Panc1 (cell line): ENCODE measurements at regions not wholly inside any gene's neighbourhood (a gene's known extent, or its start where the extent isn't known, plus 50 kb on each side); places are given as distances from the start of the nearest gene placed in this dataset.

Experiments used
- ATAC-seq: fragments of 200-7000 bp; cut with Tn5 transposase; 2 replicates; pipeline ENCODE4 v1.9.1; 2020; ENCODE audit warnings: mild to moderate bottlenecking, moderate library complexity
- BruUV-seq: library from RNA; stranded (reverse); fragments of 400-500 nt; replicated peaks from 2 replicates; lab custom pipeline; 2021; lab: Mats Ljungman, UMichigan
- CTCF ChIA-PET: fragments of 300-600 bp; sonication (Branson Sonifier 250); formaldehyde crosslinking; loops from one replicate; lab custom pipeline; 2022; ENCODE audit warnings: antibody characterized with exemption; lab: Charles Lee
- POLR2A ChIA-PET: fragments of 300-600 bp; sonication (Branson Sonifier 250); formaldehyde crosslinking; loops from one replicate; lab custom pipeline; 2022; ENCODE audit warnings: antibody characterized with exemption; lab: Charles Lee
- DNase-seq: peaks from one replicate; pipeline ENCODE4 v3.0.0-alpha.2; 2010; ENCODE audit warnings: low read depth, low spot score
- H3K27ac ChIP-seq: 2 replicates; pipeline ENCODE4 v1.5.1; 2011; ENCODE audit warnings: mild to moderate bottlenecking, low read length, inconsistent platforms
- H3K27me3 ChIP-seq: fragments of 200-500 bp; sonication (Bioruptor generic); 2 replicates; pipeline ENCODE4 v1.6.0; 2014; ENCODE audit warnings: low read length, inconsistent platforms; ENCODE audit not compliant: control insufficient read depth, insufficient read depth
- H3K36me3 ChIP-seq: fragments of 200-500 bp; sonication (Bioruptor generic); 2 replicates; pipeline ENCODE4 v1.5.1; 2014; ENCODE audit warnings: inconsistent platforms, mild to moderate bottlenecking, low read length, moderate library complexity; ENCODE audit not compliant: control insufficient read depth, insufficient read depth
- H3K4me1 ChIP-seq: 2 replicates; pipeline ENCODE4 v1.5.1; 2011; ENCODE audit warnings: inconsistent platforms, mild to moderate bottlenecking, low read length, moderate library complexity; ENCODE audit not compliant: control insufficient read depth, insufficient read depth
- H3K4me3 ChIP-seq, 2 experiments: 2 replicates each; pipeline ENCODE4 v1.5.1; 2011 to 2012; ENCODE audit warnings: low read depth in 2 of 2, low read length in 2 of 2, mild to moderate bottlenecking in 2 of 2, inconsistent platforms in 1 of 2, moderate library complexity in 1 of 2
- H3K9me3 ChIP-seq: fragments of 200-500 bp; sonication (Bioruptor generic); 2 replicates; pipeline ENCODE4 v1.5.1; 2014; ENCODE audit warnings: low read depth, mild to moderate bottlenecking, inconsistent platforms, low read length, moderate library complexity; ENCODE audit not compliant: control insufficient read depth, insufficient read depth
- POLR2AphosphoS5 ChIP-seq: IDR thresholded peaks from 2 replicates; pipeline ENCODE4 v1.6.1; 2012; ENCODE audit warnings: mild to moderate bottlenecking, low read depth, low read length, moderate library complexity
- REST ChIP-seq, 2 experiments: IDR thresholded peaks; 2 replicates each; pipeline ENCODE4 v1.6.1; 2011 to 2012; ENCODE audit warnings: low read depth in 2 of 2, control low read depth in 1 of 2, low read length in 1 of 2, mild to moderate bottlenecking in 1 of 2, moderate library complexity in 1 of 2; ENCODE audit not compliant: insufficient read depth in 1 of 2
- SIN3A ChIP-seq: IDR thresholded peaks from 2 replicates; pipeline ENCODE4 v1.6.1; 2012; ENCODE audit warnings: low read depth, mild to moderate bottlenecking, low read length, moderate library complexity, borderline replicate concordance; ENCODE audit not compliant: insufficient read depth
- TCF7L2 ChIP-seq: IDR thresholded peaks from 2 replicates; pipeline ENCODE4 v1.6.1; 2011; ENCODE audit warnings: mild to moderate bottlenecking, low read depth, low read length, inconsistent platforms
- in situ Hi-C: cut with HindIII; loops from 2 replicates; pipeline ENCODE4 v1.10.0; 2016; ENCODE audit warnings: low sequenced_read_pairs, low pct_unique_long_range_greater_than_20kb
- intact Hi-C: fragments of 100-400 bp; cut with micrococcal nuclease; formaldehyde crosslinking; loops from one replicate; pipeline ENCODE4 v1.10.0; 2022; ENCODE audit not compliant: unreplicated experiment
- TF ChIP-seq, protein P1 (sequence below): fragments of 450-650 bp; IDR thresholded peaks from 2 replicates; pipeline ENCODE4 v1.5.1; 2017; ENCODE audit warnings: mild to moderate bottlenecking

- Histone ChIP-seq H3K27ac (no peak overlapping the region), H3K36me3 (no peaks in the 10 kb centered on the region), H3K4me3 (no peak overlapping the region), H3K4me1 (no peaks in the 10 kb centered on the region), H3K27me3 (no peaks in the 10 kb centered on the region), H3K9me3 (no peaks in the 10 kb centered on the region)
- in situ Hi-C loops, result no loop called here
- POLR2A ChIA-PET, result no interaction called here
- intact Hi-C loops, result no loop called here
- no peak for DNase-seq
- TF ChIP-seq REST (IDR thresholded peaks at IDR 0.05; ENCODE audit: insufficient read depth in 1 of 2, low read depth in 2 of 2, low read length in 1 of 2), result no peak
- no peak for TF ChIP-seq SIN3A
- TF ChIP-seq, protein P1, sequence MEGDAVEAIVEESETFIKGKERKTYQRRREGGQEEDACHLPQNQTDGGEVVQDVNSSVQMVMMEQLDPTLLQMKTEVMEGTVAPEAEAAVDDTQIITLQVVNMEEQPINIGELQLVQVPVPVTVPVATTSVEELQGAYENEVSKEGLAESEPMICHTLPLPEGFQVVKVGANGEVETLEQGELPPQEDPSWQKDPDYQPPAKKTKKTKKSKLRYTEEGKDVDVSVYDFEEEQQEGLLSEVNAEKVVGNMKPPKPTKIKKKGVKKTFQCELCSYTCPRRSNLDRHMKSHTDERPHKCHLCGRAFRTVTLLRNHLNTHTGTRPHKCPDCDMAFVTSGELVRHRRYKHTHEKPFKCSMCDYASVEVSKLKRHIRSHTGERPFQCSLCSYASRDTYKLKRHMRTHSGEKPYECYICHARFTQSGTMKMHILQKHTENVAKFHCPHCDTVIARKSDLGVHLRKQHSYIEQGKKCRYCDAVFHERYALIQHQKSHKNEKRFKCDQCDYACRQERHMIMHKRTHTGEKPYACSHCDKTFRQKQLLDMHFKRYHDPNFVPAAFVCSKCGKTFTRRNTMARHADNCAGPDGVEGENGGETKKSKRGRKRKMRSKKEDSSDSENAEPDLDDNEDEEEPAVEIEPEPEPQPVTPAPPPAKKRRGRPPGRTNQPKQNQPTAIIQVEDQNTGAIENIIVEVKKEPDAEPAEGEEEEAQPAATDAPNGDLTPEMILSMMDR, result no peak
- no peak for TF ChIP-seq TCF7L2
- TF ChIP-seq POLR2AphosphoS5, result no peak
- BruUV-seq, result no TSS peak
- no peak for ATAC-seq
- CTCF ChIA-PET, result no interaction called here
These were observed 312.7 kb upstream of the C1orf87 start for GRCh38 chr1:60386249-60386648.

DNA sequence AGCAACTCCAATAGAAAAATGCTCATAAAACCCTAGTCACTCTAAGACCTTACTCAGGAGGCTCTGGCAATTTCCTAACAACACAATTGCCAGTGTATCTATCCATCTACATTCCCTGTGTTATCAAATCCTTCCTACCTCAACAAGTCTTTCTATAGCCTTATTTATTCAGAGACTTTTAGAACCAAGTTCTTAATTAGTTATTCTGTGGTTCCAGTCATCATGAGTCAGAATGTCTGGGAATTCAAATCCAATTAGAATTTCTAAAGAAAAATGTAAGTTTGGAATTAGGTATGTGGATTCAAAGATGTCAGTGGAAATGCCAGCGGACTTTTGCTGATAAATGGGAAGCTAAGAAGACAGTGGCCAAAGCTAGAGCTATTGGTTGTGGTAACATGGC, 302.6 kb upstream of the C1orf87 start:
- no peak for ATAC-seq
- no peaks in the 10 kb centered on the region for H3K36me3 ChIP-seq
- intact Hi-C loops (no loop called here), in situ Hi-C loops (no loop called here)
- ChIA-PET POLR2A (no interaction called here), CTCF (no interaction called here)
- TF ChIP-seq TCF7L2 (no peak), POLR2AphosphoS5 (no peak), SIN3A (no peak), REST (IDR thresholded peaks at IDR 0.05; ENCODE audit: insufficient read depth in 1 of 2, low read depth in 2 of 2, low read length in 1 of 2) (no peak)
- TF ChIP-seq, protein P1, result no peak
- BruUV-seq, result no TSS peak
- no peaks in the 10 kb centered on the region for H3K9me3 ChIP-seq
- no peaks in the 10 kb centered on the region for H3K27me3 ChIP-seq
- no peak overlapping the region for H3K27ac ChIP-seq
- H3K4me3 ChIP-seq, result no peak overlapping the region
- no peak for DNase-seq
- no peaks in the 10 kb centered on the region for H3K4me1 ChIP-seq
